NT2/D1 (cell line): ENCODE measurements at regions not wholly inside any gene's neighbourhood (a gene's known extent, or its start where the extent isn't known, plus 50 kb on each side); places are given as distances from the start of the nearest gene placed in this dataset.

ENCODE experiments used
- YY1 ChIP-seq: IDR thresholded peaks from 2 replicates; pipeline ENCODE4 v1.6.1; 2011; ENCODE audit not compliant: insufficient read length, insufficient read depth
- ZNF274 ChIP-seq: IDR thresholded peaks from 2 replicates; pipeline ENCODE4 v1.6.1; 2011; ENCODE audit warnings: mild to moderate bottlenecking, low read depth, low read length

- TF ChIP-seq YY1 (no peak), ZNF274 (no peak)
These were observed 137.0 kb upstream of the LIPC start for GRCh38 chr15:58294681-58295254.
